ENCODE measurements at regions not wholly inside any gene's neighbourhood (a gene's known extent, or its start where the extent isn't known, plus 50 kb on each side); places are given as distances from the start of the nearest gene placed in this dataset.
"Not testable (repeated sequence)": the region's sequence is repeated elsewhere in the genome, so short reads cannot be mapped to it uniquely, and the experiment has no call there.

- no peaks in the 10 kb centered on the region for H3K27me3 ChIP-seq (ENCODE audit: control insufficient read depth in 1 of 2, insufficient read depth in 2 of 2, low read length in 2 of 2)
- no peaks in the 10 kb centered on the region for H3K36me3 ChIP-seq (ENCODE audit: control insufficient read depth in 1 of 2, insufficient read depth in 2 of 2, low read length in 2 of 2)
- no peak overlapping the region for H3K27ac ChIP-seq (ENCODE audit: low read depth, low read length)
- H3K4me1 ChIP-seq (ENCODE audit: control insufficient read depth in 1 of 2, insufficient read depth in 2 of 2, low read length in 2 of 2) = no peaks in the 10 kb centered on the region
- no peaks in the 10 kb centered on the region for H3K9me3 ChIP-seq (ENCODE audit: control insufficient read depth in 1 of 2, low read length in 2 of 2)
- H3K9ac ChIP-seq (ENCODE audit: low read depth in 1 of 2, low read length in 2 of 2) = no peak overlapping the region
- H3K4me3 ChIP-seq (ENCODE audit: low read depth in 1 of 2, low read length in 2 of 2) = no peak overlapping the region
These were observed 179.3 kb upstream of the FZD8 start for GRCh38 chr10:35821339-35821911.

DNA sequence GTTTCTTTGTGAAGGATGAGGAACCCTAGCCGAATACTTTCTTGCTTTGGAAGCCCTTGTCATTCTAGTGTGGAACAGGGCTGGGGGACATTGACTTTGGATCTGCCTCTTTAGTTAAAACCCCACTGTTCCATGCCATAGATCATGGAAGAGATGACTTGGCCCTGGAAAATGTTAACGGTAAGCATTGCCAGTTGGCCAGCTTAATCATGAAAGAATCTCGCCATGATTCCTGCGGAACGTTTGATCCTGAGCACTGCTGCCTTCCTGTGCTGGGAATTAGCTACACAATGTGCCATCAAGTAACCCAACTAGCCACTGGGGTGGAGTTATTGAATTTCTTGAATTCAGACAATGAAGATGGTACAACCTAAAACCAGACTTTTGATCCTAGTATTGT is 177.6 kb upstream of the FZD8 start:
- no peak overlapping the region for H3K27ac ChIP-seq (ENCODE audit: low read depth, low read length)

GRCh38 chr10:35819011-35819410 is 176.9 kb upstream of the FZD8 start:
- no peaks in the 10 kb centered on the region for H3K9me3 ChIP-seq (ENCODE audit: control insufficient read depth in 1 of 2, low read length in 2 of 2)
- no peak overlapping the region for H3K9ac ChIP-seq (ENCODE audit: low read depth in 1 of 2, low read length in 2 of 2)
- H3K4me3 ChIP-seq (ENCODE audit: low read depth in 1 of 2, low read length in 2 of 2) = no peak overlapping the region
- H3K27me3 ChIP-seq (ENCODE audit: control insufficient read depth in 1 of 2, insufficient read depth in 2 of 2, low read length in 2 of 2) = no peaks in the 10 kb centered on the region
- no peak overlapping the region for H3K27ac ChIP-seq (ENCODE audit: low read depth, low read length)
- H3K36me3 ChIP-seq (ENCODE audit: control insufficient read depth in 1 of 2, insufficient read depth in 2 of 2, low read length in 2 of 2) = no peaks in the 10 kb centered on the region
- no peaks in the 10 kb centered on the region for H3K4me1 ChIP-seq (ENCODE audit: control insufficient read depth in 1 of 2, insufficient read depth in 2 of 2, low read length in 2 of 2)

More for the DNA sequence above, 177.6 kb upstream of the FZD8 start:
- Histone ChIP-seq H3K36me3 (ENCODE audit: control insufficient read depth in 1 of 2, insufficient read depth in 2 of 2, low read length in 2 of 2) (no peaks in the 10 kb centered on the region), H3K9ac (ENCODE audit: low read depth in 1 of 2, low read length in 2 of 2) (no peak overlapping the region), H3K4me3 (ENCODE audit: low read depth in 1 of 2, low read length in 2 of 2) (no peak overlapping the region), H3K4me1 (ENCODE audit: control insufficient read depth in 1 of 2, insufficient read depth in 2 of 2, low read length in 2 of 2) (no peaks in the 10 kb centered on the region), H3K9me3 (ENCODE audit: control insufficient read depth in 1 of 2, low read length in 2 of 2) (no peaks in the 10 kb centered on the region), H3K27me3 (ENCODE audit: control insufficient read depth in 1 of 2, insufficient read depth in 2 of 2, low read length in 2 of 2) (no peaks in the 10 kb centered on the region)

DNA sequence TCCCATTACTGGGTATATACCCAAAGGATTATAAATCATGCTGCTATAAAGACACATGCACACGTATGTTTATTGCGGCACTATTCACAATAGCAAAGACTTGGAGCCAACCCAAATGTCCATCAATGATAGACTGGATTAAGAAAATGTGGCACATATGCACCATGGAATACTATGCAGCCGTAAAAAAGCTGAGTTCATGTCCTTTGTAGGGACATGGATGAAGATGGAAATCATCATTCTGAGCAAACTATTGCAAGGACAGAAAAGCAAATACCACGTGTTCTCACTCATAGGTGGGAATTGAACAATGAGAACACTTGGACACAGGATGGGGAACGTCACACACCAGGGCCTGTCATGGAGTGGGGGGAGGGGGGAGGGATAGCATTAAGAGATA is 175.0 kb upstream of the FZD8 start:
- H3K4me3 ChIP-seq (ENCODE audit: low read depth in 1 of 2, low read length in 2 of 2); H3K9me3 ChIP-seq (ENCODE audit: control insufficient read depth in 1 of 2, low read length in 2 of 2); H3K27ac ChIP-seq (ENCODE audit: low read depth, low read length); H3K4me1 ChIP-seq (ENCODE audit: control insufficient read depth in 1 of 2, insufficient read depth in 2 of 2, low read length in 2 of 2); H3K27me3 ChIP-seq (ENCODE audit: control insufficient read depth in 1 of 2, insufficient read depth in 2 of 2, low read length in 2 of 2); H3K9ac ChIP-seq (ENCODE audit: low read depth in 1 of 2, low read length in 2 of 2); H3K36me3 ChIP-seq (ENCODE audit: control insufficient read depth in 1 of 2, insufficient read depth in 2 of 2, low read length in 2 of 2): not testable (repeated sequence)

- no peaks in the 10 kb centered on the region for H3K36me3 ChIP-seq (ENCODE audit: control insufficient read depth in 1 of 2, insufficient read depth in 2 of 2, low read length in 2 of 2)
- H3K4me3 ChIP-seq (ENCODE audit: low read depth in 1 of 2, low read length in 2 of 2) = no peak overlapping the region
- H3K4me1 ChIP-seq (ENCODE audit: control insufficient read depth in 1 of 2, insufficient read depth in 2 of 2, low read length in 2 of 2) = no peaks in the 10 kb centered on the region
- H3K9me3 ChIP-seq (ENCODE audit: control insufficient read depth in 1 of 2, low read length in 2 of 2) = no peaks in the 10 kb centered on the region
- H3K27me3 ChIP-seq (ENCODE audit: control insufficient read depth in 1 of 2, insufficient read depth in 2 of 2, low read length in 2 of 2) = no peaks in the 10 kb centered on the region
- no peak overlapping the region for H3K27ac ChIP-seq (ENCODE audit: low read depth, low read length)
- H3K9ac ChIP-seq (ENCODE audit: low read depth in 1 of 2, low read length in 2 of 2) = no peak overlapping the region
These were observed 171.1 kb upstream of the FZD8 start for GRCh38 chr10:35813219-35813618.

DNA sequence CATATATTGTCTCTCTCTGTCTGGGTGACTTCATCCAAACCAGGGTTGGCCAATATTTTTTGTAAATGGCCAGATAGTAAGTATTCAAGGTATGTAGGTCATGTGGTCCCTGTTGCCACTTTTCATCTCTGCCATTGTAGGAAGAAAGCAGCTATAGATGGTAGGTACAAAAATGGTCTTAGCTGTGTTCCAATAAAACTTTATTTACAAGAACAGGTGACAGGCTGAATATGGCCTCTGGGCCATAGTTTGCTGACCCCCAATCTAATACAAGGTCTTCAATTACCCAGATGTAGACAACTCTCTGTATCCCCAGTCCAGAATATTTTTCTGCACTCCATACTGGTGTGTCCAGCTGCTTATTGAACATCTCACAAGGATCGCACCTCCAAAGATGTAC is 166.2 kb upstream of the FZD8 start:
- Histone ChIP-seq H3K4me1 (ENCODE audit: control insufficient read depth in 1 of 2, insufficient read depth in 2 of 2, low read length in 2 of 2) (no peaks in the 10 kb centered on the region), H3K36me3 (ENCODE audit: control insufficient read depth in 1 of 2, insufficient read depth in 2 of 2, low read length in 2 of 2) (no peaks in the 10 kb centered on the region), H3K4me3 (ENCODE audit: low read depth in 1 of 2, low read length in 2 of 2) (no peak overlapping the region), H3K9me3 (ENCODE audit: control insufficient read depth in 1 of 2, low read length in 2 of 2) (no peaks in the 10 kb centered on the region), H3K27ac (ENCODE audit: low read depth, low read length) (no peak overlapping the region), H3K9ac (ENCODE audit: low read depth in 1 of 2, low read length in 2 of 2) (no peak overlapping the region), H3K27me3 (ENCODE audit: control insufficient read depth in 1 of 2, insufficient read depth in 2 of 2, low read length in 2 of 2) (no peaks in the 10 kb centered on the region)

DNA sequence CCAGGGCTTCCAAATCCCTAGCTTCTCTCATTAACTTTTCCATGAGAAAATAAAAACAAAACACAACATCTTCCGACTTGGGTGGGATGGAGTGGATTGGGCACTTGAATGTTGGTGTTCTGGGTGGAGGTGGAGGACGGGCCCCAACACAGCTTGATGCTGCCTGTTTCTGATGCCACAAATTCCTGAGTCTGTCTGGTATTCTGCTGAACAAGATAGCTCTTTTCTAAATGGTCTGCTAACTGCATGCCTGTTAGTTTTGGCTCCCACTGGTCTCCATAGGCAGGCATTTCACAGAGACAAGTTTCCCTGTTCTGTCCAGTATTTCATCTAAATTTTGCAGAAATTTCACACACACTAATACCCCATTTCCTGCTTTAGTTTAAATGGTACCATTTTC is 160.9 kb upstream of the FZD8 start:
- H3K27ac ChIP-seq (ENCODE audit: low read depth, low read length) = no peak overlapping the region
- H3K4me3 ChIP-seq (ENCODE audit: low read depth in 1 of 2, low read length in 2 of 2) = no peak overlapping the region
- H3K9ac ChIP-seq (ENCODE audit: low read depth in 1 of 2, low read length in 2 of 2) = no peak overlapping the region
- H3K27me3 ChIP-seq (ENCODE audit: control insufficient read depth in 1 of 2, insufficient read depth in 2 of 2, low read length in 2 of 2) = no peaks in the 10 kb centered on the region
- no peaks in the 10 kb centered on the region for H3K36me3 ChIP-seq (ENCODE audit: control insufficient read depth in 1 of 2, insufficient read depth in 2 of 2, low read length in 2 of 2)
- no peaks in the 10 kb centered on the region for H3K9me3 ChIP-seq (ENCODE audit: control insufficient read depth in 1 of 2, low read length in 2 of 2)
- H3K4me1 ChIP-seq (ENCODE audit: control insufficient read depth in 1 of 2, insufficient read depth in 2 of 2, low read length in 2 of 2) = no peaks in the 10 kb centered on the region

DNA sequence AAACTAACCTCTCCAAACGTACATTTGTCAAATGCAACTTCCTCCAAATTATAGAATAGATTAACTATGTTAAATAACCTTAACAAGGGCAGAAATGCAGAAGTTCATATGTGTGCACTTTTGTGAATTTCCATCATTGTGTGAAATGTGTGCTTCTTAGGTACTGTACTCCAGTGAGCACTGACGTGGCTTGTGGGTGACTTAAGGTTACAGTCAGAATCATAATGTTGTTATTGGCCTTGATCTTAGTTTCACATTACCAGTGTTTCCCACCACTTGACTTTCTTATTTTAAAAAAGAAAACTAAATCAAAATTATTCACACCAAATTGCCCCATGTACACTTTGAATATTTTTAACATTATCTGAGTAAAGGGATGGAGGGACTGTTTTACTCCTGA is 155.1 kb upstream of the FZD8 start:
- no peaks in the 10 kb centered on the region for H3K27me3 ChIP-seq (ENCODE audit: control insufficient read depth in 1 of 2, insufficient read depth in 2 of 2, low read length in 2 of 2)
- no peaks in the 10 kb centered on the region for H3K9me3 ChIP-seq (ENCODE audit: control insufficient read depth in 1 of 2, low read length in 2 of 2)
- H3K4me1 ChIP-seq (ENCODE audit: control insufficient read depth in 1 of 2, insufficient read depth in 2 of 2, low read length in 2 of 2) = no peaks in the 10 kb centered on the region
- H3K27ac ChIP-seq (ENCODE audit: low read depth, low read length) = no peak overlapping the region
- no peak overlapping the region for H3K9ac ChIP-seq (ENCODE audit: low read depth in 1 of 2, low read length in 2 of 2)
- no peaks in the 10 kb centered on the region for H3K36me3 ChIP-seq (ENCODE audit: control insufficient read depth in 1 of 2, insufficient read depth in 2 of 2, low read length in 2 of 2)
- H3K4me3 ChIP-seq (ENCODE audit: low read depth in 1 of 2, low read length in 2 of 2) = no peak overlapping the region

DNA sequence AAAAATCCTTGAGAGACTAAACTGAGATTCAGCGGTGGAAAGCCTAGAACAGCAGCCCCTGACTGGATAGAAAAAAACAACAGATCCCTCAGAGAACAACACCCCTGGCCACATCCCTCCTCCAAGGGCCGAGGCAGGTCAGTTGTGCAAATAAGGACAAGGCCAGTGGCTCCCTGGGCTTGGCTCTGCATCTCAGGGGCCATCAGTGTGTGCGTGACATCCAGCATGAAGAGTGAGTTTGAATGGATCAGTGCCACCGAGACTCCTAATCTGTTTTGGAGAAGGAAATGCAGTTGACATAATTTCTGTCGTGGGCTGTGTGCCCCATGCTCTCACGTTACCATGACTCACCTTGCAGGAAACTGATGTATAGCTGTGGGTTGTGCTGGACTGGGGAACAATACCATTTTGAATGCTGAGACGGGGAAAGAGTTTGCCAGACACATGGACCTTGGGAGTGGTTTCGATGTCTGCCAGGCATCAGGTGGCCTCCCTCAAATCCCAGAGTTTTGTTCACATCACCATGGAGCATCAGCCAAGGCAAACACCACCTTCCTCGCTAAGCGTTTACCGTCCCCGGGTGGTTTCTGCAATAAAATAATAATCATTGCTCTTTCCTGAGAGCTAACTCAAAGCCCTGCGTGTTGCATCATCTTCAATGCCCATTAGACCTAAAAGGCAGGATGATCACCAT is 153.2 kb upstream of the FZD8 start:
- H3K27ac ChIP-seq (ENCODE audit: low read depth, low read length) = no peak overlapping the region
- no peaks in the 10 kb centered on the region for H3K36me3 ChIP-seq (ENCODE audit: control insufficient read depth in 1 of 2, insufficient read depth in 2 of 2, low read length in 2 of 2)
- H3K9me3 ChIP-seq (ENCODE audit: control insufficient read depth in 1 of 2, low read length in 2 of 2) = no peaks in the 10 kb centered on the region
- no peaks in the 10 kb centered on the region for H3K4me1 ChIP-seq (ENCODE audit: control insufficient read depth in 1 of 2, insufficient read depth in 2 of 2, low read length in 2 of 2)
- H3K4me3 ChIP-seq (ENCODE audit: low read depth in 1 of 2, low read length in 2 of 2) = no peak overlapping the region
- no peak overlapping the region for H3K9ac ChIP-seq (ENCODE audit: low read depth in 1 of 2, low read length in 2 of 2)
- no peaks in the 10 kb centered on the region for H3K27me3 ChIP-seq (ENCODE audit: control insufficient read depth in 1 of 2, insufficient read depth in 2 of 2, low read length in 2 of 2)

DNA sequence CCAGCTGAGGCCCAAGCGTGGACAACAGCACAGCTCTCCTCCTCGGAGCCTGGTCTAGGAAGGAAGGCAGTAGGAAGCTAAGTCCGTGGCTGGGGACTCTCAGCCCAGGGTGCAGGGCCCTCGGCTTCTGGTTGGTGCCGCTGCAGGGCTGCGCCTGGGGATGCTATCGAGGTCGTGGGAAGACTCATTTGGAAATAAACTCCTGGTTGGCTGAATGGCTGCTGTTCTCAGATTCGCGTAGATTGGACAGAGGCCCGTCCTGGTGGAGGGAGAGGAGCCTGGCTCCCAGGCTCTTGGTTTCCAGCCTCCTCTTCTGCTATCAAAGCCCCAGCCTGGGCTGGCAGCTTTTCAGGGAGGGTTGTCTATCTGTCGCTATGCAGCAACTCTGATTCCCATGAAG is 152.6 kb upstream of the FZD8 start:
- H3K36me3 ChIP-seq (ENCODE audit: control insufficient read depth in 1 of 2, insufficient read depth in 2 of 2, low read length in 2 of 2) = no peaks in the 10 kb centered on the region
- no peaks in the 10 kb centered on the region for H3K4me1 ChIP-seq (ENCODE audit: control insufficient read depth in 1 of 2, insufficient read depth in 2 of 2, low read length in 2 of 2)
- no peak overlapping the region for H3K9ac ChIP-seq (ENCODE audit: low read depth in 1 of 2, low read length in 2 of 2)
- no peak overlapping the region for H3K4me3 ChIP-seq (ENCODE audit: low read depth in 1 of 2, low read length in 2 of 2)
- H3K27me3 ChIP-seq (ENCODE audit: control insufficient read depth in 1 of 2, insufficient read depth in 2 of 2, low read length in 2 of 2) = no peaks in the 10 kb centered on the region
- H3K27ac ChIP-seq (ENCODE audit: low read depth, low read length) = no peak overlapping the region
- H3K9me3 ChIP-seq (ENCODE audit: control insufficient read depth in 1 of 2, low read length in 2 of 2) = no peaks in the 10 kb centered on the region
